Upper lobe of right lung (tissue), 1 donor: ENCODE measurements at regions not wholly inside any gene's neighbourhood (a gene's known extent, or its start where the extent isn't known, plus 50 kb on each side); places are given as distances from the start of the nearest gene placed in this dataset.

Experiments used
- ATAC-seq: fragments of 200-7000 bp; cut with Tn5 transposase; one replicate; pipeline ENCODE4 v1.9.1; 2020; ENCODE audit warnings: mild to moderate bottlenecking, moderate library complexity
- DNase-seq: peaks from one replicate; pipeline ENCODE4 v3.0.0-alpha.2; 2020
- H3K27ac ChIP-seq: fragments of 200-600 bp; one replicate; pipeline ENCODE4 v1.8.0; 2022
- H3K27me3 ChIP-seq: fragments of 200-600 bp; one replicate; pipeline ENCODE4 v1.8.0; 2022; ENCODE audit warnings: mild to moderate bottlenecking
- H3K36me3 ChIP-seq: fragments of 200-600 bp; one replicate; pipeline ENCODE4 v1.8.0; 2022
- H3K4me1 ChIP-seq: fragments of 200-600 bp; one replicate; pipeline ENCODE4 v1.8.0; 2022
- H3K4me3 ChIP-seq: fragments of 200-600 bp; one replicate; pipeline ENCODE4 v1.8.0; 2022; ENCODE audit warnings: mild to moderate bottlenecking
- H3K9me3 ChIP-seq: fragments of 200-600 bp; one replicate; pipeline ENCODE4 v1.8.0; 2022
- CTCF ChIP-seq: fragments of 200-600 bp; IDR thresholded peaks from one replicate; pipeline ENCODE4 v1.8.0; 2022; ENCODE audit warnings: antibody characterized with exemption
- intact Hi-C: fragments of 100-400 bp; cut with DNase I; formaldehyde crosslinking; loops from one replicate; pipeline ENCODE4 v1.11.0; 2022
- donor health status: DM: no; HTN: yes; CAD: no; lungs with severe emphysema.

DNA sequence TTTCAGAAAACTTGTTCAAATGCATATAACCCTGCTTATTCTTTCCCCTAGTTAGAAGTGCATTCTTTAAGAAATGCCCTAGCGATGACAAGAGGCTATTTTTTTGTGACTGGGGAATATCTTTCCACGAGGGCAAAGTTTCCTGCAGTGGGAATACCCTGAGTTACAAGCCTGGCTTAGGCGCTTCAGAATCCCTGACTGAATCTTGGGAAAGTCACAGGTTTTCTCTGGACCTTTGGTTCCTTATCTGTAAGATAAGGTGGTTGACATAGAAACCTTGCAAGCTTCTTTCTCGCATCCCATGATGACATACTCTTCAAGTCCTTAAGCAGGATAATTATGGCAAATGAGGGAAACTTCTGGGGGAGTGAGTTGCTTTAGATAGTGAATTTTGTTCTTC is 80.5 kb upstream of the FZD8 start:
- intact Hi-C loops = no loop called here
- Histone ChIP-seq H3K27ac (no peak overlapping the region), H3K4me1 (no peaks in the 10 kb centered on the region), H3K36me3 (no peaks in the 10 kb centered on the region), H3K9me3 (no peaks in the 10 kb centered on the region), H3K4me3 (no peak overlapping the region), H3K27me3 (no peaks in the 10 kb centered on the region)
- ATAC-seq (no peak), DNase-seq (no peak)
- TF ChIP-seq CTCF = no peak

GRCh38 chr10:35722226-35722625 is 80.1 kb upstream of the FZD8 start:
- TF ChIP-seq CTCF = no peak
- H3K27me3 ChIP-seq = no peaks in the 10 kb centered on the region
- H3K4me3 ChIP-seq = no peak overlapping the region
- no peaks in the 10 kb centered on the region for H3K4me1 ChIP-seq
- intact Hi-C loops = no loop called here
- no peak overlapping the region for H3K27ac ChIP-seq
- ATAC-seq (no peak), DNase-seq (no peak)
- H3K9me3 ChIP-seq = no peaks in the 10 kb centered on the region
- H3K36me3 ChIP-seq = no peaks in the 10 kb centered on the region

DNA sequence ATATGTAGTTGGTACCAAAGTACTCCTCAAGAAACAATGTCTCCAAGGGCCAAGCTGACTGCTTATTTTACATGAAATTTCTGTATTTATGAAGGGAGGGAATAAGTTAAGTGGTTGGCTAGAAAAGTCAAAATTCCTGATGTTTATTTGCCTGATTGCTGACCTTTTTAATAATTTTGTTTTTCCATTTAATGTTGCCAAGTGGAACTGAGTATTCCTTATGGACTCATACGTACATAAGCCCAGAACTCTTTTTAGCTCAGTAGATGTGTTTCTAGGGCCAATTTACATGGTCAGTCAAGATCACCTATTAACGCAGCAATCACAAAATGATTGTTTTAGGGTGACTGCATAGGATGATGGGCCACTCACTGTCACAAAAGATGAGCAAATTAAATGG is 78.3 kb upstream of the FZD8 start:
- no peak for TF ChIP-seq CTCF
- ATAC-seq (no peak), DNase-seq (no peak)
- intact Hi-C loops = no loop called here
- Histone ChIP-seq H3K27me3 (no peaks in the 10 kb centered on the region), H3K9me3 (no peaks in the 10 kb centered on the region), H3K36me3 (no peaks in the 10 kb centered on the region), H3K4me1 (no peaks in the 10 kb centered on the region), H3K4me3 (no peak overlapping the region), H3K27ac (no peak overlapping the region)

GRCh38 chr10:35716776-35717175 is 74.7 kb upstream of the FZD8 start:
- intact Hi-C loops = no loop called here
- no peak for ATAC-seq
- Histone ChIP-seq H3K27me3 (no peaks in the 10 kb centered on the region), H3K27ac (no peak overlapping the region), H3K4me1 (no peaks in the 10 kb centered on the region), H3K4me3 (no peak overlapping the region), H3K9me3 (no peaks in the 10 kb centered on the region), H3K36me3 (no peaks in the 10 kb centered on the region)
- TF ChIP-seq CTCF = no peak
- DNase-seq = no peak

GRCh38 chr10:35712486-35712885 is 70.4 kb upstream of the FZD8 start:
- Histone ChIP-seq H3K4me3 (no peak overlapping the region), H3K27me3 (no peaks in the 10 kb centered on the region), H3K4me1 (no peaks in the 10 kb centered on the region), H3K9me3 (no peaks in the 10 kb centered on the region), H3K27ac (no peak overlapping the region), H3K36me3 (no peaks in the 10 kb centered on the region)
- no peak for TF ChIP-seq CTCF
- intact Hi-C loops = no loop called here
- DNase-seq (no peak), ATAC-seq (no peak)

DNA sequence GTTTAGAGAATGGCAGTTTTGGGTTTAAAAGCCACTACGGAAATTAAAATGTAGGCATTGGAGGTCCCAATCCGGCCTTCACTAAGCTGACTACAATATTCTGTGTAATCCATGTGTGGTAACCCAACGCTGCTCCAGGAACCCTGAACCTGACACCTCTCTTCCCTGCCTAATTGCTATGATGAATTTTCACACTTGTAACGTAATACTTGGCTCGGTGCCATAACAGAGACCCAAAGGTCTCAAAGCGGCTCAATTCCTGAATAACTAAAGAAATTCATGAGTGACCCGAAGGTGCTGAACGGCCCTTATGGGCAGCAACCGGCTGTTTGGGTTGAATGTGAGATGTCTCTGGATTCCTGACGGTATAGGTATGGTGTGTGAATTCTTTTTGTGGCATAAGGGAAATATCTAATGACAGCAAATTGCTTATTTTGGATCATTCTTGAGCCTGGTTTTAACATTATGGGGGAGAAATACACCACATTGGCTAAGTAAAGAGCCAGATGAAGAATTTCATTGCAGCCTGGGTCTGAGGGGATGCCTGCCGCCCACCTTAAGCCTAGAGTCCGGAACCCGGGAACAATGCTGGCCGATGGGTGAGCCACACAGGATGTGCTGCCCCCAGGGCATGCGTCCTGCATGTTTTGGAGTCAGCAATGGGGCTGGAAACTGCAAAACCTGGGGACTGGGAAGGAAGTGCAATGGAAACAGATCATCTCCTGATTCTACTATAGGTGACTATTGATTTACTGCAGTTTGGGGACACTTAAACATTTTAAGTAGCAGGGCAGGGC is 69.7 kb upstream of the FZD8 start:
- no peaks in the 10 kb centered on the region for H3K4me1 ChIP-seq
- H3K4me3 ChIP-seq = no peak overlapping the region
- no peaks in the 10 kb centered on the region for H3K27me3 ChIP-seq
- DNase-seq (no peak), ATAC-seq (no peak)
- H3K36me3 ChIP-seq = no peaks in the 10 kb centered on the region
- no peak for TF ChIP-seq CTCF
- H3K9me3 ChIP-seq = no peaks in the 10 kb centered on the region
- intact Hi-C loops = no loop called here
- H3K27ac ChIP-seq = no peak overlapping the region
